ENCODE measurements at regions not wholly inside any gene's neighbourhood (a gene's known extent, or its start where the extent isn't known, plus 50 kb on each side); places are given as distances from the start of the nearest gene placed in this dataset.

DNA sequence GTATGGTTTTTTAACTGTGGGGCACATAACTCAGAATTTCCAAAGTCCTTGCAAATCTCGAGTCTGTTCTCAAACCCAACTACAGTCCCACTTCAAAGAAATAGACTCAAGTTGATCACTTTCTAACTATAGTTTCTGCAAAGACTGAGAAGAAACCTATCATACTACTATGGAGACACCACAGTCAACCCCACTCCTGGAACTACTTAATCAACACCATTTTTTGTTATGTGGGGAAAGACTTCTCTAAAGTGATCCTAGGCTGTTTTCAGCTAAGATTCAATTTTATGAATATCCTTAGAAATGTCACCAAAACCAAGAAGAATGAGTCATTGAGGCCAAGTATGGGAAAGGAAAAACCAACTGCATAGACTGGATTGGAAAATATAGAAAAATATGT, 198.8 kb downstream of the WDR11 start:
- in situ Hi-C loops (cut with MboI; ENCODE audit: low pct_unique_long_range_greater_than_20kb, low sequenced_read_pairs, unreplicated experiment) = no loop called here
- DNase-seq (ENCODE audit: low spot score) = no peak
- TF ChIP-seq, protein P1, sequence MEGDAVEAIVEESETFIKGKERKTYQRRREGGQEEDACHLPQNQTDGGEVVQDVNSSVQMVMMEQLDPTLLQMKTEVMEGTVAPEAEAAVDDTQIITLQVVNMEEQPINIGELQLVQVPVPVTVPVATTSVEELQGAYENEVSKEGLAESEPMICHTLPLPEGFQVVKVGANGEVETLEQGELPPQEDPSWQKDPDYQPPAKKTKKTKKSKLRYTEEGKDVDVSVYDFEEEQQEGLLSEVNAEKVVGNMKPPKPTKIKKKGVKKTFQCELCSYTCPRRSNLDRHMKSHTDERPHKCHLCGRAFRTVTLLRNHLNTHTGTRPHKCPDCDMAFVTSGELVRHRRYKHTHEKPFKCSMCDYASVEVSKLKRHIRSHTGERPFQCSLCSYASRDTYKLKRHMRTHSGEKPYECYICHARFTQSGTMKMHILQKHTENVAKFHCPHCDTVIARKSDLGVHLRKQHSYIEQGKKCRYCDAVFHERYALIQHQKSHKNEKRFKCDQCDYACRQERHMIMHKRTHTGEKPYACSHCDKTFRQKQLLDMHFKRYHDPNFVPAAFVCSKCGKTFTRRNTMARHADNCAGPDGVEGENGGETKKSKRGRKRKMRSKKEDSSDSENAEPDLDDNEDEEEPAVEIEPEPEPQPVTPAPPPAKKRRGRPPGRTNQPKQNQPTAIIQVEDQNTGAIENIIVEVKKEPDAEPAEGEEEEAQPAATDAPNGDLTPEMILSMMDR (IDR thresholded peaks at IDR 0.05; ENCODE audit: extremely low read depth, insufficient read depth, missing control alignments) = no peak

DNA sequence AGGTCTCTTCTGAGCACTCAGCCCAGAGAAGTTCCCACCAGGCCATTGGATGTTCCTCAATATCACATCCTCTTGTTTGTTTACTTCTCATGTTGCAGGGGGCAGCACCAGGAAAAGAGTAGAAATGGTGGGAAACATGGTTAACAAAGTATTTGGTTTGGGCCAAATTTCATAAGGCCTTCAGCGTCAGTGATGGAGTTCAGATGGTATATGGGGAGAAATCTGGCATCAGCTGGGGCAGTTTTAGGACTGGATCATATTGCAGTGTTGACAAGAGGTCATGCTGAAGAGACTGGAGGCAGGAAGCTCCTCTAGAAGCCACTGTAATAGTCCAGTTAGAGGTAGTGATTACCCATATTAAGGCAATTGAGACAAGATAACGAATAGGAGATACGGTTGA, 200.0 kb downstream of the WDR11 start:
- in situ Hi-C loops (cut with MboI; ENCODE audit: low pct_unique_long_range_greater_than_20kb, low sequenced_read_pairs, unreplicated experiment) = no loop called here
- TF ChIP-seq, protein P1 (IDR thresholded peaks at IDR 0.05; ENCODE audit: extremely low read depth, insufficient read depth, missing control alignments) = no peak
- no peak for DNase-seq (ENCODE audit: low spot score)

DNA sequence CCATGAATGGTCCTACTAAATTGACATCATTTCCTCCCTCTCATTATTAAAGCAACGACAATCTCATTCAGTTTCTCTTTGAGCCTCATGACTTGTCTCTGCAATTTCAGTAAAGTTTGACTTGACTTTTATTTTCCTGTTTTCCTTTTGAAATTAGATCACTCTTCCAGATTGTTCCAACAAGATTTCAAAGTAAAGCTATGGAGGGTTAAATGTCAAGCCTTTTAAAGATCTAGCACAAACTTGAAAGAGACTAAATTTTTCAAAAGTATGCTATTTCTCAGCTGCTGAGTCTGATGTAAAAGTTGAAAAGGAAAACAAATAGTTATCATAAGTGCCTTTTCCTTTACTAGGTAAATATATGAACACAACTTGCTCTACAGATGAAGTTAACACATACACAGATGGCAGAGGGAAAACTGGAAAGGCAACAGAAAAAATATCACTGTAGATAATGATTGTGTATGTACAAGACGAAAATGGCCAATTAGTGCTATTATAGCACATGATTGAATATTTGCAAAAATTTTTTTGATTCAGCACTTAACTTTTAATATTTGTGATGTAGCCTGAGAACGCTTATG, 200.6 kb downstream of the WDR11 start:
- in situ Hi-C loops (cut with MboI; ENCODE audit: low pct_unique_long_range_greater_than_20kb, low sequenced_read_pairs, unreplicated experiment) = no loop called here
- DNase-seq (ENCODE audit: low spot score) = no peak
- TF ChIP-seq, protein P1 (IDR thresholded peaks at IDR 0.05; ENCODE audit: extremely low read depth, insufficient read depth, missing control alignments) = no peak

DNA sequence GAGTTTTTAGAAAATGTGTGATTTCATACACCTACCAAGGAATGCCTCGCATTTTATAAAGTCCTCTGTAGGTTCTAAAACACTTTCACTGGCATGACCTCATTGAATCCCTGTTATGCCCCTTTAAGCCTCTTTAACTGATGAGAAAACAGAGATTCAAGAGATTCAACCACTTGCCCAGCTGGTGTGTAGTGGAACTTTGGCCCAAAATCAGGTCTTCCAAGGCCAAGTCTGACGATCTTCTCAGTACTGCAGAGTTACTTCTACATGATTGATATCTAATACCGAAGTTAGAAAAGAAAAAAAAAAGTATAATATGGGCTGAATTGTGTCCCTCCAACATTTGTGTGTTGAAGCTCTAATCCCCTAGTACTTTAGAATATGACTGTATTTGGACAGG, 202.0 kb downstream of the WDR11 start:
- TF ChIP-seq, protein P1 (IDR thresholded peaks at IDR 0.05; ENCODE audit: extremely low read depth, insufficient read depth, missing control alignments) = no peak
- no peak for DNase-seq (ENCODE audit: low spot score)
- in situ Hi-C loops (cut with MboI; ENCODE audit: low pct_unique_long_range_greater_than_20kb, low sequenced_read_pairs, unreplicated experiment) = no loop called here

DNA sequence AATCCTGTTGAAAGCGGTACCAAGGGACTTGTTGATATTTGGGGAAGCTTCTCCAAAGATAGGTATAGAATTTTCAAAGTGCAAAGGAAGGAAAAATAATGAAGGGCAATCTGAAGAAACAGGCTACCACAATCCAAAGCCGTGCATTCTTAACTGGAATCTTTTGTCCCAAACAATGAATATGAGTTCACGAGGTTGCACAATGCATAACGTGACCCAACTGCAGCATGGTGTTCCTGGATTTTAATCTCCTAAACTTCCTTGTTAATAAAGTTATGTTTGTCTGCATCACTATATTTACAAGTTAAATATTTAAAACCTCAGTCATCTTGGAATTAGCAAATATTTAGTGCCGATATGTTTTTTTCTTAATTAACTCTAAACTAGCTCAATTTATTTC, 203.7 kb downstream of the WDR11 start:
- TF ChIP-seq, protein P1 (IDR thresholded peaks at IDR 0.05; ENCODE audit: extremely low read depth, insufficient read depth, missing control alignments) = no peak
- DNase-seq (ENCODE audit: low spot score) = no peak
- in situ Hi-C loops (cut with MboI; ENCODE audit: low pct_unique_long_range_greater_than_20kb, low sequenced_read_pairs, unreplicated experiment) = no loop called here

- no peak for DNase-seq (ENCODE audit: low spot score)
- in situ Hi-C loops (cut with MboI; ENCODE audit: low pct_unique_long_range_greater_than_20kb, low sequenced_read_pairs, unreplicated experiment) = no loop called here
- TF ChIP-seq, protein P1 (IDR thresholded peaks at IDR 0.05; ENCODE audit: extremely low read depth, insufficient read depth, missing control alignments) = no peak
These were observed 206.1 kb downstream of the WDR11 start for GRCh38 chr10:121057269-121057668.

DNA sequence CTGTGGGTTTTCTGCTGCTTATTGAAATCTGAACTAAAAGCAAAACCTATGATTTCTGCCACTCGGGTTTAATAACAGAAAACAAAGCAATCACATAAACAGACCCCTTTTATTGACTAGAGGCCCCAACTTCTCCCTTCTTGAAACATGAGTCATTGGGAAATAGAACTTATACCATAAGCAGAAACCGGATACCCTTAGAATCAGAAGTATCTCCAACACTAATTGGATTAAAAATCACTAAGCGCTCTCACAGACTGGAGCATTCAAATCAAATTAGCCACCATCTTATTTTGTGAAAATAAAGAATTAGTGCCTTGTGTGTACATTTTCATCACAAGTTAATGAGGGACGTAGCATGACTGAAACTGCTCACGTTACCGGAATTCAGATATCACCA, 206.9 kb downstream of the WDR11 start:
- TF ChIP-seq, protein P1 (IDR thresholded peaks at IDR 0.05; ENCODE audit: extremely low read depth, insufficient read depth, missing control alignments) = no peak
- in situ Hi-C loops (cut with MboI; ENCODE audit: low pct_unique_long_range_greater_than_20kb, low sequenced_read_pairs, unreplicated experiment) = no loop called here
- DNase-seq (ENCODE audit: low spot score) = no peak
